ENCODE measurements at regions not wholly inside any gene's neighbourhood (a gene's known extent, or its start where the extent isn't known, plus 50 kb on each side); places are given as distances from the start of the nearest gene placed in this dataset.
"Not testable (repeated sequence)": the region's sequence is repeated elsewhere in the genome, so short reads cannot be mapped to it uniquely, and the experiment has no call there.

- Histone ChIP-seq H3K27ac (ENCODE audit: low read length) (no peak overlapping the region), H3K9ac (ENCODE audit: low read length) (no peak overlapping the region), H4K20me1 (ENCODE audit: insufficient read depth, low read depth, low read length) (no peaks in the 10 kb centered on the region), H3K79me2 (ENCODE audit: low read length) (no peaks in the 10 kb centered on the region), H3K27me3 (ENCODE audit: low read length) (no peaks in the 10 kb centered on the region), H3K4me3 (ENCODE audit: low read length) (no peak overlapping the region), H3K36me3 (ENCODE audit: insufficient read depth, low read length) (peaks cover 9% of the 10 kb centered on the region; the same call in 1 of the 2 replicates), H3K9me3 (ENCODE audit: low read length) (no peaks in the 10 kb centered on the region), H3K4me1 (ENCODE audit: low read length) (no peaks in the 10 kb centered on the region), H3K9me2 (replicated peaks; ENCODE audit: insufficient read depth, low read length) (0 out of 2 replicates have a peak, but pooled peaks cover 2% of the 10 kb centered on the region), H3K4me2 (ENCODE audit: low read depth, low read length, poor library complexity, severe bottlenecking) (no peak overlapping the region), H2AFZ (ENCODE audit: low read length) (no peak overlapping the region)
- no peak for DNase-seq
These were observed 92.1 kb upstream of the ZCCHC13 start for GRCh38 chrX:74211911-74212310.

DNA sequence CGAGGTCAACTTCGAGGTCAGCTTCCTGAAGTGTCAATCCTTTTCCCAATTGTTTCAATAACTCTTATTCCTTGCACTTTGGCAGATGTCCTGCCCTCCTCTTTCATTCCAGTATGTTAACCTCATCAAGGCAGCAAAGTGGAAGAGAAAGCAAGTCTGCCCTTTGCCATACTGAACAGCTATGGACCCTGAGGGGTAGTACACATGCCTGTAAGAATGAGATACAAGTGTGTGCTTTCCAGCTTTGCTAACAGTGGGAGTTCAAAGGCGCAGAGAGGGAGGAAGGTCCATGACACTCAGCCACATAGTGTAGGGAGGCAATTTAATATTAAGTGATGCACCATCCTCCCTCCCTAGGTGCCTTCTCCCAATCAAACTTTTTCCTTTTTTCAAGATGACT is 96.4 kb upstream of the ZCCHC13 start:
- H4K20me1 ChIP-seq (ENCODE audit: insufficient read depth, low read depth, low read length), result no peaks in the 10 kb centered on the region
- no peaks in the 10 kb centered on the region for H3K9me3 ChIP-seq (ENCODE audit: low read length)

DNA sequence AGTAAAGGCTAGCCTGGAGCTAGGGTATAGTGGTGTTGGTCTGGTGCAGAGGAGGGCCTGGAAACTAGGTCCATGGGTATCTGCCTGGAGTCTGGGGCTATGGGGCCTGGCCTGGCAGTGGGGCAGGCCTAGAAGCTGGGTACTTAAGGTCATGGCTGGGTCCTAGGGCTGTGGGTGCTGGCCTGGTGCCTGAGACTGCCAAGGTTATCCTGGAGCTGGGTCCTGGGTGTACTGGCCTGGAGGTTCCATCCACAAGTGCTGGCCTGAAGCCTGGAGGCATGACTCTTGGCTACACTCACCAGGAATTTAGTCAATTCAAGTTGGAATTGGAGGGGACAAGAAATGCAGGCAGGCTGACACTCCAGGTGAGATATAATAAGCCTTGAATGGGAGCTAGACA is 108.4 kb upstream of the ZCCHC13 start:
- Histone ChIP-seq H3K4me2 (ENCODE audit: low read depth, low read length, poor library complexity, severe bottlenecking) (no peak overlapping the region), H3K9me3 (ENCODE audit: low read length) (no peaks in the 10 kb centered on the region), H3K4me1 (ENCODE audit: low read length) (no peaks in the 10 kb centered on the region), H3K4me3 (ENCODE audit: low read length) (no peak overlapping the region), H3K9ac (ENCODE audit: low read length) (no peak overlapping the region), H3K9me2 (replicated peaks; ENCODE audit: insufficient read depth, low read length) (0 out of 2 replicates have a peak, but pooled peaks cover 5% of the 10 kb centered on the region), H3K27me3 (ENCODE audit: low read length) (no peaks in the 10 kb centered on the region), H3K79me2 (ENCODE audit: low read length) (no peaks in the 10 kb centered on the region), H2AFZ (ENCODE audit: low read length) (no peak overlapping the region), H3K36me3 (ENCODE audit: insufficient read depth, low read length) (peaks cover 2% of the 10 kb centered on the region; the same call in 1 of the 2 replicates), H3K27ac (ENCODE audit: low read length) (no peak overlapping the region), H4K20me1 (ENCODE audit: insufficient read depth, low read depth, low read length) (no peaks in the 10 kb centered on the region)
- DNase-seq, result no peak

More for the DNA sequence above, 96.4 kb upstream of the ZCCHC13 start:
- Histone ChIP-seq H3K27ac (ENCODE audit: low read length) (no peak overlapping the region), H3K4me2 (ENCODE audit: low read depth, low read length, poor library complexity, severe bottlenecking) (no peak overlapping the region), H3K27me3 (ENCODE audit: low read length) (no peaks in the 10 kb centered on the region), H3K4me1 (ENCODE audit: low read length) (no peaks in the 10 kb centered on the region), H3K9me2 (replicated peaks; ENCODE audit: insufficient read depth, low read length) (no peaks in the 10 kb centered on the region), H3K9ac (ENCODE audit: low read length) (no peak overlapping the region), H3K79me2 (ENCODE audit: low read length) (no peaks in the 10 kb centered on the region), H3K36me3 (ENCODE audit: insufficient read depth, low read length) (peaks cover 2% of the 10 kb centered on the region; the same call in 1 of the 2 replicates), H3K4me3 (ENCODE audit: low read length) (no peak overlapping the region), H2AFZ (ENCODE audit: low read length) (no peak overlapping the region)
- DNase-seq, result no peak

DNA sequence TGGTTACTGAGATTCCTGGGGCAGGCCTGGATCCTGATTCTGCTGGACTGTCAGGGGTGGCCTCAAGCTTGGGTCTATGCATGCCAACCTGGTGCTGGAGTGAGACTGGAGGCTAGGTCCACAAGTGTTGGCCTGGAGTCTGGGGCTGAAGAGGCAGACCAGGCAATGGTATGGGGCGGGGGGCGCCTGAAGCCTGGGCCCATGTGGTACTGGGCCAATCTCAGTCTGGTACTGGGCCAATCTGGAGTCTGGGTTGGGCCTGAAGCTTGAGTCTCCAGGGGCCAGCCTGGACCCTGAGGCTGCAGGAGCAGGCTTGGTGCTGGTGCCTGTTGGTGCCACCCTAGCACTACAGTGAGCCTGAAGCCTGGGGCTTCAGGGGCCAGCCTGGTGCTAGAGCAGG is 108.9 kb upstream of the ZCCHC13 start:
- DNase-seq, result no peak
- Histone ChIP-seq H3K27me3 (ENCODE audit: low read length) (no peaks in the 10 kb centered on the region), H3K9me2 (replicated peaks; ENCODE audit: insufficient read depth, low read length) (0 out of 2 replicates have a peak, but pooled peaks cover 2% of the 10 kb centered on the region)

GRCh38 chrX:74187211-74187610 is 116.8 kb upstream of the ZCCHC13 start:
- no peak overlapping the region for H3K9ac ChIP-seq (ENCODE audit: low read length)
- no peaks in the 10 kb centered on the region for H3K27me3 ChIP-seq (ENCODE audit: low read length)
- DNase-seq, result no peak
- no peak overlapping the region for H2AFZ ChIP-seq (ENCODE audit: low read length)
- H3K4me1 ChIP-seq (ENCODE audit: low read length), result no peaks in the 10 kb centered on the region
- no peaks in the 10 kb centered on the region for H3K9me3 ChIP-seq (ENCODE audit: low read length)
- no peak overlapping the region for H3K4me3 ChIP-seq (ENCODE audit: low read length)
- no peaks in the 10 kb centered on the region for H3K9me2 ChIP-seq (replicated peaks; ENCODE audit: insufficient read depth, low read length)
- no peaks in the 10 kb centered on the region for H4K20me1 ChIP-seq (ENCODE audit: insufficient read depth, low read depth, low read length)
- H3K27ac ChIP-seq (ENCODE audit: low read length), result no peak overlapping the region
- H3K4me2 ChIP-seq (ENCODE audit: low read depth, low read length, poor library complexity, severe bottlenecking), result no peak overlapping the region
- H3K36me3 ChIP-seq (ENCODE audit: insufficient read depth, low read length), result no peaks in the 10 kb centered on the region
- no peaks in the 10 kb centered on the region for H3K79me2 ChIP-seq (ENCODE audit: low read length)

More for the DNA sequence above, 108.9 kb upstream of the ZCCHC13 start:
- no peak overlapping the region for H3K27ac ChIP-seq (ENCODE audit: low read length)
- no peaks in the 10 kb centered on the region for H3K79me2 ChIP-seq (ENCODE audit: low read length)
- H3K9ac ChIP-seq (ENCODE audit: low read length), result no peak overlapping the region
- H4K20me1 ChIP-seq (ENCODE audit: insufficient read depth, low read depth, low read length), result no peaks in the 10 kb centered on the region
- H3K4me1 ChIP-seq (ENCODE audit: low read length), result no peaks in the 10 kb centered on the region
- H2AFZ ChIP-seq (ENCODE audit: low read length), result no peak overlapping the region
- H3K36me3 ChIP-seq (ENCODE audit: insufficient read depth, low read length), result peaks cover 2% of the 10 kb centered on the region; the same call in 1 of the 2 replicates
- H3K9me3 ChIP-seq (ENCODE audit: low read length), result no peaks in the 10 kb centered on the region
- H3K4me2 ChIP-seq (ENCODE audit: low read depth, low read length, poor library complexity, severe bottlenecking), result no peak overlapping the region
- no peak overlapping the region for H3K4me3 ChIP-seq (ENCODE audit: low read length)

DNA sequence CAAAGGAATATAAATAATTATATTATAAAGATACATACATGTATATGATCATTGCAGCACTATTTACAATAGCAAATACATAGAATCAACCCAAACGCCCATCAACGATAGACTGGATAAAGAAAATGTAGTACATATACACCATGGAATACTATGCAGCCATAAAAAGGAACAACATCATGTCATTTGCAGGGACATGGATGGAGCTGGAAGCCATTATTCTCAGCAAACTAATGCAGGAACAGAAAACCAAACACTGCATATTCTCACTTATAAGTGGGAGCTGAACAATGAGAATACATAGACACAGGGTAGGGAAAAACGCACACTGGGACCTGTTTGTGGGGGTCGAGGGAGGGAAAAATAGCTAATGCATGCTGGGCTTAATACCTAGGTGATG is 120.9 kb upstream of the ZCCHC13 start:
- DNase-seq; H3K27me3 ChIP-seq (ENCODE audit: low read length): not testable (repeated sequence)

DNA sequence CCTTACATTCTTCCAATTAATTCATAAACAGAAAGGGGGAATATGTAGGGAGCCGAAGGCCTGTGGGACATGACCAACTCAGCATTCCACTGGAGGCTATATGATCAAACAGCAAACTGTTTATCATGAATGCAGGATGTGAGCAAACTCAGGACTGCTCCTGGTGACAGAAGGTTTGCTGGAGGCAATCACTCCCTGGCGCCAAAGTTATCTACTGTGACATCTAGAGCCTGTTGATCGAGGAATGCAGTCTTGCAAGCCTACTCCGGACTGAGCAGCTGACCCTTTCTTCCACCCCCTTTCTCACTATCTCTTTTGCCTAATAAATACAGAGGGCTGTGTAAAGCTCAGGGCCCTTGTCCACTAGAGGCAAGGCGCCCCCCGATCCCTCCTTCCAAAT is 122.0 kb upstream of the ZCCHC13 start:
- H3K36me3 ChIP-seq (ENCODE audit: insufficient read depth, low read length); H3K4me1 ChIP-seq (ENCODE audit: low read length); H3K9me3 ChIP-seq (ENCODE audit: low read length); H3K4me3 ChIP-seq (ENCODE audit: low read length); H2AFZ ChIP-seq (ENCODE audit: low read length); H4K20me1 ChIP-seq (ENCODE audit: insufficient read depth, low read depth, low read length); H3K27ac ChIP-seq (ENCODE audit: low read length); H3K79me2 ChIP-seq (ENCODE audit: low read length); DNase-seq; H3K27me3 ChIP-seq (ENCODE audit: low read length); H3K9ac ChIP-seq (ENCODE audit: low read length); H3K4me2 ChIP-seq (ENCODE audit: low read depth, low read length, poor library complexity, severe bottlenecking); H3K9me2 ChIP-seq (replicated peaks; ENCODE audit: insufficient read depth, low read length): not testable (repeated sequence)

More for the DNA sequence above, 120.9 kb upstream of the ZCCHC13 start:
- not testable (repeated sequence) for H3K79me2 ChIP-seq (ENCODE audit: low read length); H3K27ac ChIP-seq (ENCODE audit: low read length); H4K20me1 ChIP-seq (ENCODE audit: insufficient read depth, low read depth, low read length); H3K4me2 ChIP-seq (ENCODE audit: low read depth, low read length, poor library complexity, severe bottlenecking); H3K4me1 ChIP-seq (ENCODE audit: low read length); H3K4me3 ChIP-seq (ENCODE audit: low read length); H2AFZ ChIP-seq (ENCODE audit: low read length); H3K9ac ChIP-seq (ENCODE audit: low read length); H3K9me3 ChIP-seq (ENCODE audit: low read length); H3K9me2 ChIP-seq (replicated peaks; ENCODE audit: insufficient read depth, low read length); H3K36me3 ChIP-seq (ENCODE audit: insufficient read depth, low read length)

- Histone ChIP-seq H3K27me3 (ENCODE audit: low read length) (no peaks in the 10 kb centered on the region), H3K27ac (ENCODE audit: low read length) (no peak overlapping the region), H3K9me3 (ENCODE audit: low read length) (no peaks in the 10 kb centered on the region), H3K4me3 (ENCODE audit: low read length) (no peak overlapping the region), H3K4me1 (ENCODE audit: low read length) (no peaks in the 10 kb centered on the region), H3K4me2 (ENCODE audit: low read depth, low read length, poor library complexity, severe bottlenecking) (no peak overlapping the region), H3K79me2 (ENCODE audit: low read length) (no peaks in the 10 kb centered on the region), H3K9me2 (replicated peaks; ENCODE audit: insufficient read depth, low read length) (no peaks in the 10 kb centered on the region), H3K36me3 (ENCODE audit: insufficient read depth, low read length) (no peaks in the 10 kb centered on the region), H2AFZ (ENCODE audit: low read length) (no peak overlapping the region), H3K9ac (ENCODE audit: low read length) (no peak overlapping the region), H4K20me1 (ENCODE audit: insufficient read depth, low read depth, low read length) (no peaks in the 10 kb centered on the region)
- DNase-seq, result no peak
These were observed 123.3 kb upstream of the ZCCHC13 start for GRCh38 chrX:74180716-74181115.

DNA sequence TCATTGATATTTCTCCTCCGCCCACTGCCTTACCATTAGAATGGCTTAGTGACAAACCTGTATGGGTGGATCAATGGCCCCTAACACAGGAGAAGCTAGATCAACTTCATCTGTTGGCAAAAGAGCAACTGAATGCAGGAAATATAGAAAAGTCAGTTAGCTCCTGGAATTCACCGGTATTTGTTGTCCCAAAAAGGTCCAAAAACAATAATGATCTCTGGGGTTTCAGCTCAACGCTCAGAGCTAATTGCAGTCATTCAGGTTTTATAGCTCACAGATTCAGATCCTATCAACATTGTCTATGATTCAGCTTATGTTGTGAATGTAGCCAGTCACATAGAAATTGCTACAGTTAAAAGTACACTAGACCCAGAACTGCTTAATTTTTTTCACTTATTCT is 124.0 kb upstream of the ZCCHC13 start:
- Histone ChIP-seq H3K4me3 (ENCODE audit: low read length) (no peak overlapping the region), H3K27me3 (ENCODE audit: low read length) (no peaks in the 10 kb centered on the region), H3K4me2 (ENCODE audit: low read depth, low read length, poor library complexity, severe bottlenecking) (no peak overlapping the region), H3K27ac (ENCODE audit: low read length) (no peak overlapping the region), H3K9me3 (ENCODE audit: low read length) (no peaks in the 10 kb centered on the region), H3K36me3 (ENCODE audit: insufficient read depth, low read length) (no peaks in the 10 kb centered on the region), H3K4me1 (ENCODE audit: low read length) (no peaks in the 10 kb centered on the region), H3K9me2 (replicated peaks; ENCODE audit: insufficient read depth, low read length) (no peaks in the 10 kb centered on the region), H4K20me1 (ENCODE audit: insufficient read depth, low read depth, low read length) (no peaks in the 10 kb centered on the region), H3K9ac (ENCODE audit: low read length) (no peak overlapping the region), H3K79me2 (ENCODE audit: low read length) (no peaks in the 10 kb centered on the region), H2AFZ (ENCODE audit: low read length) (no peak overlapping the region)
- no peak for DNase-seq

All from Karpas-422 (cell line).